NCI-H1092 treated with DMSO at 0.1 percent for 48 hours (cell line): ENCODE measurements at regions not wholly inside any gene's neighbourhood (a gene's known extent, or its start where the extent isn't known, plus 50 kb on each side); places are given as distances from the start of the nearest gene placed in this dataset.

Experiments
- DNase-seq: peaks from one replicate; lab custom pipeline; 2025; lab: John Stamatoyannopoulos, UW

DNA sequence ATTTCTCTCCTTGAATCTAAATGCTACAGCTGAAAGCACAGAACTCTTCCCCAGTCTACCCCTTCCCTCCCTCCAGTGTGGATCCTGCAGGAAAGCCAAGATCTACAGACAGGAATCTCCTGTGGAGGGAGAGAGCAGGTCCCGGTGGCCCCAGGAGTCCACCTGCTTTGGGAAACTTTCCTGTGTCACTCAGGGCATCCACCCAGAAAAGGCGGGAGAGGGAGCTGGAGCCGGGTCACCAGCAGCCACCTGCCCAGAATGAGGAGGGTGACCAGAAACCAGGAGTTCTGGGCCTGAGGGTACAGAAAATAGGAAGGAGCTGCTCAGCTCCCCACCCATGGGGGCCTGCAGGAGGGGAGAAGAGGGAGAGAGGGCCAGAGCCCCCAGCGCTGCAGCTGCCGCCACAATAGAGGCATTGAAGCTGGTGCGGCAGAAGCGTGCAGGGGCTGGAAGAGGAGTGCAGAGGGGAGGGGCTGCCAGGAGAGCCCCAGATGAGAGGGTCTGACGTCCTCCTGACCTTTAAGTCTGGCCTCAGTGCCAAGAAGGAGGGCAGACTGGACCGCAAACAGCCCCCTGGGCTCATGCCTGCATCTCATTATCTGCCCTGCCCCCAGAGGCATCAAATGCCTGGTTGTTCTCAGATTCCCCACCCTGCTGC is 56.3 kb upstream of the TMEM72 start:
- no peak for DNase-seq

DNA sequence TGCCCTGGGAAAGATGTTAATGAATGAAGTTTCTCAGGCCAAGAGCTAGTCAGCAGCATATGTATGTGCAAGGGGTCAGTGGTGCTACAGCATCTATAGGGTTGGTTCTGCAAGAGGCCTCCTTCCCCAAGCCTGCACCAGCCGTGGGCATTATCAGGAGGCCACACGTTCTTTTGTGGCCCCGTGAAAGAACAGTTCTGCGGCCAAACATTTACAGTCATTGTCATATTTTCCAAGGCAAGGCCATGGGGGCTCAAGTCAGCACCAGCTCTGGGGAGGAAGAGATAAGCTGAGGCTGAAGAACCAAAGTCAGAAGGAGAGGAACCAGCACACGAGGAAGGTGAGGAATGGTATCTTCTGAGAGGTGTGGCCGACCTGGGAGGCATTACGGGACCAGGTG is 54.4 kb upstream of the TMEM72 start:
- DNase-seq, result no peak

DNA sequence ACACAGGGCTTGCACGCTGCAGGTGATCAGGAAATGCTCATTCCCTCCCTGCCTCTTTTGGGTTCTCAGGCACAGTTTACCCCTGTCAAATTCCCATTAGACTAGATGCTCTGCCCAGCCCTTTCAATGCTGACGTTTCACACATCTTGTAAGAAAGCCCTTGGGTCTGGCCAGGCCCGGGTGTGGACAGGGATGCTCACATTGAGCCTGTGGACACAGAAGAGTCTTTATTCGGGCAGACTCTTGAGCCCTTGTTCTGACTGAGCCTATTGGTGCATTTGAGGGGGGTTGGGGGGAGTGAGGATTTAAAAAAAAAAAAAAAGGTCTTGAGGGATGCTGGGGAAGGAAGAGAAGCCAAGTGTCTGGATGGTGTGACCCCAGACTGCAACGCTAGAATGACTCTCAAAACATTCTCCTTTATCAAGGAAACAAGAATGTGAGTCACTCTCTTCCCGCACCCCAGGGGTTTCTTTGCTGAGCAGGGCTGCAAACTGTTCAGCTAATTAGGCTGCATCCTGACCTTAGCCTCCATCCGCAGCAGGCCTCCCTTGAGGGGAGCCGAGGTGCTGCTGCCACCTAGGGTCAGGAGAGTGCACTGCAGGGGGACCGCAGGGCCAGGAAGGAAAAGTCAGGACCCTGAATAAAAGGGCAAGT is 53.6 kb upstream of the TMEM72 start:
- DNase-seq, result peak; percentile 9

DNA sequence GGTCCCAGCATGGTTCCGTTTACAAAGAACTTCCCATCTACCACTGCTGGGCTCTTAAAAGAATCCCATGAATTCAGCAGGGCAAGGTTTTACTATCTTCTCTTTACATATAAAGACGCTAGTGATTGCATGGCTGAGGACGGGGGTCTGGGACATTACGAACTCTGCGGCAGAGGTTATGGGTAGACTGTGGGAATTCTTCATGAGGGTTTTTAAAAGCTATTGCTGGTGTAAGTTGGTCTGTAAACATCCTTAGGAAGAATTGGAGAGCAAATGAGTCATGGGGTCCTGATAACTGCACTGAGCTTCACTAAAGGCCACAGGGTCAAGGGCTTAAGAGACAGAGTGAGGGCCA is 53.1 kb upstream of the TMEM72 start:
- DNase-seq, result no peak

DNA sequence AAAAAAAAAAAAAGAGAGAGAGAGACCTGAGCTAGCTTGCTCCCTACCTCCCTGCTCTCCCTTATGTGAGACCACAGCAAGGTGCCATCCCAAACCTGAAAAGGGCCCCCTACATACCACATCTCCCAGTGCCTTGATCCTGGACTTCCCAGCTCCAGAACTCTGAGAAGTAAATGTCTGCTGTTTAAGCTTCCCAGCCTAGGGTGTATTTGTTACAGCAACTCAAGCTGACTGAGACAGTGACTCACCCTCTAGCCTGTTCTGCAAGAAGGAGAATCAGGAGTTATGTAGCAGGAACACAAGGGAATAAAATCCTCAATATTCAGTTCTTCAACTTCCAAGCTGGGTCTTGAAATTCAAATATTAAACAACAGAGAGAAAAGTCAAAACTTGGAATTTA is 52.1 kb upstream of the TMEM72 start:
- no peak for DNase-seq

DNA sequence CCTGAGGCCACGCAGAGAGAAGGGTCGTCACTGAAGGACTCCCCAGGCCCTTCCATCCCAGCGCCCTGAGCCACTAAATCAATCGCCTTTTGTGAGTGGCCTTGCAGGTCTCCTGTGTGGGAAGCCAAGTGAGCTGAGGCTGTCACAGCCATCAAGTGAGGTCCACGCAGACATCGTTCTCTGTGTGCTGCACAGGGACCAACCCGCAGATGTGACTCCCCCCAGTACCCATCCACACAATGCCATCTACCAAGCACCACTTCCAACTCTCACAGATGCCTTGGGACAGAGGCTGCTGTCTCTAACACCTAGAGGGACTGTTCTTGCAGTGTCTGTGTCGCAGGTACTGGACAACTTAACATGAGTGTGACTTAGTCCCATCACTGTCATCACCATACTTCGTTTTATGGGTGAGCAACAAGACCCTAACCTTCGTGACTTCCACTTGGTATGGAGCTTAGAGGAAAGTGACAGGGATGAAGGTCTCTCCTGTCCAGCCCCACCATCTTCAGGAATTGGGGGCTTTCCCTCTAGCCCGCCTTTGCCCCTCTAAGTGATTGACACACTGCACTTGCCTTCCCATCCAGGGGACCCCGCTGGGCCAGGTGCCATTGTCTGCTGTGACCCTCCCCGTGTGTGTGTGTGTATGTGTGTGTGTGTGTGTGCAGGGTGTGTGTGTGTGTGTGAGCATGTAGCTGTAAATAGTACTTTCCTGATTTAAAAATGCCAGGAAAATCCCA is 51.4 kb upstream of the TMEM72 start:
- DNase-seq, result no peak

DNA sequence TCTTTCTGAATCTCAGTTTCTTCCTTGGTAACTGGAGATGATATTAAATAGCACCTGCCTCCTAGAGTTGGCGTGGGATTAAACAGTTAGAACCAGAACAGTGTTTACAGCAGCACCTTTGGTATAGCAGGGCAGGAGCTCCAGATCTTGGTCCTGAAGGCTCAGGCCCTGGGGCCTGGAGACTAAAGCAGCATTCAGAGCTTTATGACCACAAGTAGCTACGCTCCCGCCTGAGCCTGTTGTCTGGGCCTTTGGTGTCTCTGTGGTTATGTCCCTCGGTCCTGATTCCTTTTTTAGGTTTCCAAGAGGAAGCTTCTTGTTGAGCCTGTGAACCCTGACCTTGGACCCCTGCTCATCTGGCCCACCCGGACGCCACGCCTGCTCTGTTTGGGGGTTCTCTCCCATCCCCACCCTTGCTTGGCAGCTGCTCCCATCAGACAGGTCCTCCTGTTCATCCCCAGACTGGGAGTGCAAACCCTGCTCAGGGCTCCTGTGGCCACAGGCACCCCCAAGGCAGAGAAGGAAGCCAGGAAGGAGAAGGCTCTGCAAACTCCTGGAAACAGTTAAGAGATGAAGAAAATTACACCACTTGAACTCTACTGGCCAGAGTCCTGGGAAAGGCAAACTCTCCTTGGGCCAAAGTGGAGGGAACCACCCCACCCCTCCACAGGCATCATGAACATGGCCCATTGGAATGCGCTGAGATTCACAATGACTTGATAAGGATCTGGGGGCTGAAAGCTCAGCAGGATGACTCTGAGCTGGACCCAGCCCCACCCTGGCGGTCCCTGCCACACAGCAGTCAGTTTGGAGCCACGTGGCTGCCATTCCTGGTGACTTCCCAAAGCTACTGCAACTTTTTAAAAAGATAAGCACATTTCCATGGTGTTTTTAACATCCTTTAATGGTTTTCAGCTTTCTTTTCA is 50.1 kb upstream of the TMEM72 start:
- DNase-seq, result no peak
